Mesenchymal stem cell (in vitro differentiated cells and primary cell): ENCODE measurements at regions not wholly inside any gene's neighbourhood (a gene's known extent, or its start where the extent isn't known, plus 50 kb on each side); places are given as distances from the start of the nearest gene placed in this dataset.
A peak's percentile ranks its signal among the peaks of the same experiment; 100 is the strongest.

Experiments used
- DNase-seq: peaks from one replicate; pipeline ENCODE4 v3.0.0-alpha.2; 2013
- H2AFZ ChIP-seq: one replicate; pipeline ENCODE4 v1.6.1; 2013; ENCODE audit warnings: low read depth, mild to moderate bottlenecking, control low read depth, inconsistent platforms, low read length, moderate library complexity
- H2AK5ac ChIP-seq: 2 replicates; pipeline ENCODE4 v1.6.1; 2013; ENCODE audit warnings: low read length, moderate library complexity, mild to moderate bottlenecking, inconsistent platforms; ENCODE audit not compliant: severe bottlenecking
- H2BK120ac ChIP-seq: one replicate; pipeline ENCODE4 v1.6.1; 2013; ENCODE audit warnings: low read depth, mild to moderate bottlenecking, inconsistent platforms, low read length, moderate library complexity
- H2BK12ac ChIP-seq, 2 experiments: one replicate each; pipeline ENCODE4 v1.6.1; 2013; ENCODE audit warnings: inconsistent platforms in 2 of 2, low read length in 2 of 2, mild to moderate bottlenecking in 2 of 2, moderate library complexity in 2 of 2, control low read depth in 1 of 2
- H2BK15ac ChIP-seq: one replicate; pipeline ENCODE4 v1.6.1; 2013; ENCODE audit warnings: mild to moderate bottlenecking, low read depth, inconsistent platforms; ENCODE audit not compliant: poor library complexity, severe bottlenecking
- H2BK5ac ChIP-seq: 2 replicates; pipeline ENCODE4 v1.6.1; 2013; ENCODE audit warnings: low read depth, mild to moderate bottlenecking, low read length, control low read depth, inconsistent platforms; ENCODE audit not compliant: poor library complexity, severe bottlenecking
- H3K14ac ChIP-seq, 2 experiments: one replicate each; pipeline ENCODE4 v1.6.1; 2013; ENCODE audit warnings: inconsistent platforms in 2 of 2, low read length in 2 of 2, control low read depth in 1 of 2, mild to moderate bottlenecking in 1 of 2, moderate library complexity in 1 of 2
- H3K18ac ChIP-seq, 2 experiments: one replicate each; pipeline ENCODE4 v1.6.1; 2013; ENCODE audit warnings: inconsistent platforms in 2 of 2, low read length in 2 of 2, control low read depth in 1 of 2, low read depth in 1 of 2, mild to moderate bottlenecking in 1 of 2
- H3K23ac ChIP-seq, 2 experiments: one replicate each; pipeline ENCODE4 v1.6.1; 2013; ENCODE audit warnings: inconsistent platforms in 2 of 2, low read length in 2 of 2, mild to moderate bottlenecking in 2 of 2, moderate library complexity in 2 of 2, control low read depth in 1 of 2
- H3K27ac ChIP-seq: 2 replicates; pipeline ENCODE4 v1.5.1; 2013; ENCODE audit warnings: mild to moderate bottlenecking, moderate library complexity, low read length, control low read depth, inconsistent platforms; ENCODE audit not compliant: poor library complexity, severe bottlenecking
- H3K27me3 ChIP-seq, 2 experiments: 2 replicates each; pipeline versions ENCODE4 v1.6.1 to v1.7.0; 2013; ENCODE audit warnings: low read length in 2 of 2, mild to moderate bottlenecking in 2 of 2, moderate library complexity in 2 of 2, control low read depth in 1 of 2, inconsistent platforms in 1 of 2; ENCODE audit not compliant: control insufficient read depth in 1 of 2, insufficient read depth in 1 of 2
- H3K36me3 ChIP-seq, 2 experiments: 2 replicates each; pipeline versions ENCODE4 v1.6.1 to v1.7.0; 2013; ENCODE audit warnings: low read length in 2 of 2, control low read depth in 1 of 2, inconsistent platforms in 1 of 2, low read depth in 1 of 2, mild to moderate bottlenecking in 1 of 2; ENCODE audit not compliant: insufficient read depth in 2 of 2, control insufficient read depth in 1 of 2
- H3K4ac ChIP-seq, 2 experiments: one replicate each; pipeline ENCODE4 v1.6.1; 2013; ENCODE audit warnings: inconsistent platforms in 2 of 2, low read length in 2 of 2, mild to moderate bottlenecking in 2 of 2, moderate library complexity in 2 of 2, control low read depth in 1 of 2, low read depth in 1 of 2
- H3K4me1 ChIP-seq: 2 replicates; pipeline ENCODE4 v1.6.1; 2013; ENCODE audit warnings: low read depth, low read length, control low read depth; ENCODE audit not compliant: control insufficient read depth, insufficient read depth
- H3K4me2 ChIP-seq: 2 replicates; pipeline ENCODE4 v1.6.1; 2013; ENCODE audit warnings: low read length, mild to moderate bottlenecking, inconsistent platforms; ENCODE audit not compliant: poor library complexity, severe bottlenecking
- H3K4me3 ChIP-seq, 2 experiments: 2 replicates each; pipeline versions ENCODE4 v1.5.1 to v1.7.0; 2013; ENCODE audit warnings: low read length in 2 of 2, mild to moderate bottlenecking in 2 of 2, control low read depth in 1 of 2, low read depth in 1 of 2; ENCODE audit not compliant: insufficient read depth in 1 of 2
- H3K79me1 ChIP-seq: replicated peaks from 2 replicates; pipeline ENCODE4 v1.6.1; 2013; ENCODE audit warnings: mild to moderate bottlenecking, control low read depth, low read length, inconsistent platforms; ENCODE audit not compliant: poor library complexity, severe bottlenecking
- H3K9ac ChIP-seq: 2 replicates; pipeline ENCODE4 v1.7.0; 2013; ENCODE audit warnings: mild to moderate bottlenecking, low read length, moderate library complexity
- H3K9me3 ChIP-seq: 2 replicates; pipeline ENCODE4 v1.7.0; 2013; ENCODE audit warnings: mild to moderate bottlenecking, low read length; ENCODE audit not compliant: control insufficient read depth
- H4K8ac ChIP-seq: one replicate; pipeline ENCODE4 v1.6.1; 2013; ENCODE audit warnings: inconsistent platforms, mild to moderate bottlenecking, low read length, moderate library complexity
- H4K91ac ChIP-seq: one replicate; pipeline ENCODE4 v1.6.1; 2013; ENCODE audit warnings: mild to moderate bottlenecking, low read length, inconsistent platforms
- WGBS: methylation state at CpG from one replicate; pipeline ENCODE4 v1.1.7; 2013; ENCODE audit warnings: mixed read lengths; 5-methylcytosine and 5-hydroxymethylcytosine counted together

- no peak overlapping the region for H2AK5ac ChIP-seq
- no peak overlapping the region for H3K27ac ChIP-seq
- H3K27me3 ChIP-seq: peaks cover 21 to 72% of the 10 kb centered on the region in 2 experiments
- no peak overlapping the region for H3K14ac ChIP-seq
- H4K91ac ChIP-seq: no peak overlapping the region
- H2AFZ ChIP-seq: no peak overlapping the region
- H3K79me1 ChIP-seq: no peaks in the 10 kb centered on the region
- H3K36me3 ChIP-seq: no peaks in the 10 kb centered on the region
- no peak overlapping the region for H2BK15ac ChIP-seq
- DNase-seq: no peak
- no peak overlapping the region for H3K23ac ChIP-seq
- no peak overlapping the region for H2BK120ac ChIP-seq
- H3K4me2 ChIP-seq: no peak overlapping the region
- H2BK5ac ChIP-seq: no peak overlapping the region
- H3K4me3 ChIP-seq: no peak overlapping the region
- H2BK12ac ChIP-seq: no peak overlapping the region
- WGBS: 67% methylated on average over 4 of the region's 5 CpGs
- no peaks in the 10 kb centered on the region for H3K9me3 ChIP-seq
- H3K4me1 ChIP-seq: no peaks in the 10 kb centered on the region
- H3K4ac ChIP-seq: no peak overlapping the region
- no peak overlapping the region for H4K8ac ChIP-seq
- no peak overlapping the region for H3K9ac ChIP-seq
- no peak overlapping the region for H3K18ac ChIP-seq
Observed at GRCh38 chr12:113698510-113698858, 226.8 kb upstream of the LHX5 start.

- Histone ChIP-seq H3K36me3 (no peaks in the 10 kb centered on the region), H3K18ac (no peak overlapping the region), H3K4ac (no peak overlapping the region), H2AFZ (no peak overlapping the region), H3K79me1 (no peaks in the 10 kb centered on the region), H3K9ac (no peak overlapping the region), H2AK5ac (no peak overlapping the region), H3K9me3 (no peaks in the 10 kb centered on the region), H2BK12ac (no peak overlapping the region), H3K4me2 (no peak overlapping the region), H3K27me3 (peaks cover 19 to 72% of the 10 kb centered on the region in 2 experiments), H3K27ac (no peak overlapping the region), H3K4me3 (no peak overlapping the region), H4K91ac (no peak overlapping the region), H2BK120ac (no peak overlapping the region), H2BK15ac (no peak overlapping the region), H4K8ac (no peak overlapping the region), H3K14ac (no peak overlapping the region), H3K4me1 (no peaks in the 10 kb centered on the region), H2BK5ac (no peak overlapping the region), H3K23ac (peak overlapping the region in 1 of 2 experiments; percentile 17)
- 40% methylated on average over 11 of the region's 11 CpGs for WGBS
- no peak for DNase-seq
Observed at GRCh38 chr12:113697651-113698509, 226.2 kb upstream of the LHX5 start.

GRCh38 chr12:113697104-113697503 lies 225.4 kb upstream of the LHX5 start:
- peaks cover 14 to 72% of the 10 kb centered on the region in 2 experiments for H3K27me3 ChIP-seq
- H4K8ac ChIP-seq: no peak overlapping the region
- H2BK120ac ChIP-seq: no peak overlapping the region
- no peak overlapping the region for H3K4me2 ChIP-seq
- H3K23ac ChIP-seq: no peak overlapping the region
- H3K18ac ChIP-seq: no peak overlapping the region
- H3K4ac ChIP-seq: no peak overlapping the region
- no peak for DNase-seq
- WGBS: 70% methylated on average over 5 of the region's 5 CpGs
- no peak overlapping the region for H2BK12ac ChIP-seq
- H2AK5ac ChIP-seq: no peak overlapping the region
- no peak overlapping the region for H2BK15ac ChIP-seq
- H3K27ac ChIP-seq: no peak overlapping the region
- H2AFZ ChIP-seq: no peak overlapping the region
- peak overlapping the region; percentile 15 for H4K91ac ChIP-seq
- H2BK5ac ChIP-seq: no peak overlapping the region
- H3K9me3 ChIP-seq: no peaks in the 10 kb centered on the region
- no peak overlapping the region for H3K14ac ChIP-seq
- no peaks in the 10 kb centered on the region for H3K36me3 ChIP-seq
- no peaks in the 10 kb centered on the region for H3K79me1 ChIP-seq
- H3K9ac ChIP-seq: no peak overlapping the region
- H3K4me3 ChIP-seq: no peak overlapping the region
- no peaks in the 10 kb centered on the region for H3K4me1 ChIP-seq

- Histone ChIP-seq H3K79me1 (no peaks in the 10 kb centered on the region), H2BK12ac (no peak overlapping the region), H2BK5ac (no peak overlapping the region), H3K14ac (no peak overlapping the region), H3K9ac (no peak overlapping the region), H2BK120ac (no peak overlapping the region), H3K23ac (no peak overlapping the region), H4K91ac (no peak overlapping the region), H2AK5ac (no peak overlapping the region), H3K9me3 (no peaks in the 10 kb centered on the region), H4K8ac (no peak overlapping the region), H3K4ac (no peak overlapping the region), H3K4me1 (no peaks in the 10 kb centered on the region), H3K18ac (no peak overlapping the region), H3K27me3 (peaks cover 14 to 76% of the 10 kb centered on the region in 2 experiments), H3K36me3 (no peaks in the 10 kb centered on the region), H3K4me3 (no peak overlapping the region), H2BK15ac (no peak overlapping the region), H3K4me2 (no peak overlapping the region), H2AFZ (no peak overlapping the region), H3K27ac (no peak overlapping the region)
- no peak for DNase-seq
- WGBS: 86% methylated on average over 8 of the region's 8 CpGs
Observed at GRCh38 chr12:113693693-113694092, 222.0 kb upstream of the LHX5 start.
